GM12875 (cell line): ENCODE measurements at regions not wholly inside any gene's neighbourhood (a gene's known extent, or its start where the extent isn't known, plus 50 kb on each side); places are given as distances from the start of the nearest gene placed in this dataset.

ENCODE experiments used
- H3K4me3 ChIP-seq: one replicate; pipeline ENCODE4 v1.5.1; 2011; ENCODE audit warnings: low read depth, low read length, control low read depth
- CTCF ChIP-seq: IDR thresholded peaks from 2 replicates; pipeline ENCODE4 v1.5.1; 2011; ENCODE audit warnings: low read depth, mild to moderate bottlenecking, control low read depth, inconsistent platforms, low read length, moderate library complexity, borderline replicate concordance; ENCODE audit not compliant: insufficient read depth

GRCh38 chr6:163806755-163807499 is 392.4 kb downstream of the QKI start:
- TF ChIP-seq CTCF: no peak
- H3K4me3 ChIP-seq: no peak overlapping the region

- TF ChIP-seq CTCF: no peak
- H3K4me3 ChIP-seq: no peak overlapping the region
These were observed 390.5 kb downstream of the QKI start for GRCh38 chr6:163804991-163805390.

GRCh38 chr6:163802267-163802666 is 387.7 kb downstream of the QKI start:
- no peak for TF ChIP-seq CTCF
- no peak overlapping the region for H3K4me3 ChIP-seq

GRCh38 chr6:163797296-163797845 is 382.9 kb downstream of the QKI start:
- TF ChIP-seq CTCF: no peak
- H3K4me3 ChIP-seq: no peak overlapping the region

- no peak overlapping the region for H3K4me3 ChIP-seq
- TF ChIP-seq CTCF: no peak
These were observed 378.8 kb downstream of the QKI start for GRCh38 chr6:163793011-163793983.

GRCh38 chr6:163790266-163790840 is 375.8 kb downstream of the QKI start:
- H3K4me3 ChIP-seq: no peak overlapping the region
- TF ChIP-seq CTCF: no peak
